Astrocyte (in vitro differentiated cells and primary cell): ENCODE measurements at regions not wholly inside any gene's neighbourhood (a gene's known extent, or its start where the extent isn't known, plus 50 kb on each side); places are given as distances from the start of the nearest gene placed in this dataset.

ENCODE experiments used
- DNase-seq: peaks from one replicate; pipeline ENCODE4 v3.0.0-alpha.2; 2010; ENCODE audit warnings: low read depth
- FAIRE-seq: peaks from 2 replicates; lab custom pipeline; 2011; peaks lifted over from hg19 to GRCh38; lab: Jason Lieb, UNC
- H2AFZ ChIP-seq: 2 replicates; pipeline ENCODE4 v1.6.0; 2012; ENCODE audit warnings: low read depth, low read length, inconsistent platforms
- H3K27ac ChIP-seq: 2 replicates; pipeline ENCODE4 v1.5.1; 2011; ENCODE audit warnings: low read depth, low read length, inconsistent platforms
- H3K27me3 ChIP-seq: 2 replicates; pipeline ENCODE4 v1.6.0; 2011; ENCODE audit warnings: low read length, inconsistent platforms; ENCODE audit not compliant: insufficient read depth
- H3K36me3 ChIP-seq: 2 replicates; pipeline ENCODE4 v1.5.1; 2011; ENCODE audit warnings: low read length, inconsistent platforms; ENCODE audit not compliant: insufficient read depth
- H3K4me1 ChIP-seq: 2 replicates; pipeline ENCODE4 v1.5.1; 2011; ENCODE audit warnings: low read length, inconsistent platforms; ENCODE audit not compliant: insufficient read depth
- H3K4me2 ChIP-seq: 2 replicates; pipeline ENCODE4 v1.6.0; 2012; ENCODE audit warnings: low read length, inconsistent platforms
- H3K4me3 ChIP-seq: 2 replicates; pipeline ENCODE4 v1.5.1; 2011; ENCODE audit warnings: low read depth, mild to moderate bottlenecking, low read length, inconsistent platforms; ENCODE audit not compliant: insufficient read depth
- H3K79me2 ChIP-seq: 2 replicates; pipeline ENCODE4 v1.6.0; 2012; ENCODE audit warnings: mild to moderate bottlenecking, low read length, inconsistent platforms; ENCODE audit not compliant: insufficient read depth
- H3K9ac ChIP-seq: 2 replicates; pipeline ENCODE4 v1.6.0; 2012; ENCODE audit warnings: mild to moderate bottlenecking, low read length, inconsistent platforms
- H3K9me3 ChIP-seq: 2 replicates; pipeline ENCODE4 v1.5.1; 2012; ENCODE audit warnings: low read depth, mild to moderate bottlenecking, low read length, inconsistent platforms; ENCODE audit not compliant: insufficient read depth
- H4K20me1 ChIP-seq: 2 replicates; pipeline ENCODE4 v1.6.0; 2012; ENCODE audit warnings: low read length, inconsistent platforms; ENCODE audit not compliant: insufficient read depth
- H3K27ac Mint-ChIP-seq: one replicate; pipeline ENCODE4 v1.8.0; 2021; ENCODE audit warnings: mild to moderate bottlenecking, mixed read lengths; ENCODE audit not compliant: unreplicated experiment
- H3K27me3 Mint-ChIP-seq: one replicate; pipeline ENCODE4 v1.8.0; 2021; ENCODE audit warnings: low read depth, mixed read lengths; ENCODE audit not compliant: unreplicated experiment
- H3K36me3 Mint-ChIP-seq: one replicate; pipeline ENCODE4 v1.8.0; 2021; ENCODE audit warnings: low read depth, mixed read lengths; ENCODE audit not compliant: unreplicated experiment
- H3K4me1 Mint-ChIP-seq: one replicate; pipeline ENCODE4 v1.8.0; 2021; ENCODE audit warnings: low read depth, mixed read lengths; ENCODE audit not compliant: unreplicated experiment
- H3K4me3 Mint-ChIP-seq: one replicate; pipeline ENCODE4 v1.8.0; 2021; ENCODE audit warnings: mild to moderate bottlenecking, moderate library complexity, mixed read lengths; ENCODE audit not compliant: unreplicated experiment
- H3K9me3 Mint-ChIP-seq: one replicate; pipeline ENCODE4 v1.8.0; 2021; ENCODE audit warnings: mild to moderate bottlenecking, mixed read lengths; ENCODE audit not compliant: unreplicated experiment
- CTCF ChIP-seq: IDR thresholded peaks from 2 replicates; pipeline ENCODE4 v1.5.1; 2011; ENCODE audit warnings: low read depth, mild to moderate bottlenecking, inconsistent platforms, low read length, moderate library complexity; ENCODE audit not compliant: insufficient read depth
- EZH2 ChIP-seq: IDR thresholded peaks from 2 replicates; pipeline ENCODE4 v1.6.1; 2012; ENCODE audit warnings: mild to moderate bottlenecking, low read length, inconsistent platforms; ENCODE audit not compliant: insufficient read depth

- no peak overlapping the region for H3K27ac ChIP-seq
- no peaks in the 10 kb centered on the region for H3K9me3 ChIP-seq
- no peak overlapping the region for H2AFZ ChIP-seq
- FAIRE-seq = no peak
- no peak overlapping the region for H3K9ac ChIP-seq
- no peaks in the 10 kb centered on the region for H4K20me1 ChIP-seq
- no peak overlapping the region for H3K4me2 ChIP-seq
- no peaks in the 10 kb centered on the region for H3K79me2 ChIP-seq
- no peak for TF ChIP-seq CTCF
- no peak for TF ChIP-seq EZH2
- H3K36me3 Mint-ChIP-seq = no peaks in the 10 kb centered on the region
- no peak overlapping the region for H3K27ac Mint-ChIP-seq
- H3K4me1 ChIP-seq = peaks cover 5% of the 10 kb centered on the region
- H3K4me3 Mint-ChIP-seq = no peak overlapping the region
- no peaks in the 10 kb centered on the region for H3K9me3 Mint-ChIP-seq
- DNase-seq = no peak
- no peaks in the 10 kb centered on the region for H3K36me3 ChIP-seq
- no peaks in the 10 kb centered on the region for H3K27me3 Mint-ChIP-seq
- H3K4me3 ChIP-seq = no peak overlapping the region
- no peaks in the 10 kb centered on the region for H3K27me3 ChIP-seq
- peaks cover 18% of the 10 kb centered on the region for H3K4me1 Mint-ChIP-seq
Measured at GRCh38 chr1:214125819-214126218, 138.0 kb downstream of the PROX1 start.

- peaks cover 5% of the 10 kb centered on the region for H3K4me1 ChIP-seq
- no peaks in the 10 kb centered on the region for H3K79me2 ChIP-seq
- Mint-ChIP-seq H3K27ac (no peak overlapping the region), H3K4me1 (peaks cover 18% of the 10 kb centered on the region), H3K9me3 (peaks cover 3% of the 10 kb centered on the region), H3K36me3 (no peaks in the 10 kb centered on the region), H3K27me3 (no peaks in the 10 kb centered on the region), H3K4me3 (no peak overlapping the region)
- no peak overlapping the region for H3K4me2 ChIP-seq
- no peak overlapping the region for H3K9ac ChIP-seq
- DNase-seq (no peak), FAIRE-seq (no peak)
- no peak overlapping the region for H3K4me3 ChIP-seq
- no peak overlapping the region for H2AFZ ChIP-seq
- H4K20me1 ChIP-seq = no peaks in the 10 kb centered on the region
- H3K27ac ChIP-seq = no peak overlapping the region
- no peaks in the 10 kb centered on the region for H3K9me3 ChIP-seq
- TF ChIP-seq CTCF (no peak), EZH2 (no peak)
- no peaks in the 10 kb centered on the region for H3K27me3 ChIP-seq
- no peaks in the 10 kb centered on the region for H3K36me3 ChIP-seq
Measured at GRCh38 chr1:214126697-214127146, 138.9 kb downstream of the PROX1 start.

- H3K27ac Mint-ChIP-seq = no peak overlapping the region
- no peaks in the 10 kb centered on the region for H3K36me3 Mint-ChIP-seq
- Histone ChIP-seq H2AFZ (no peak overlapping the region), H3K4me2 (no peak overlapping the region), H3K4me1 (peaks cover 5% of the 10 kb centered on the region), H3K9ac (no peak overlapping the region), H4K20me1 (no peaks in the 10 kb centered on the region), H3K27ac (no peak overlapping the region), H3K4me3 (no peak overlapping the region), H3K27me3 (no peaks in the 10 kb centered on the region), H3K9me3 (no peaks in the 10 kb centered on the region), H3K36me3 (no peaks in the 10 kb centered on the region), H3K79me2 (no peaks in the 10 kb centered on the region)
- peaks cover 3% of the 10 kb centered on the region for H3K9me3 Mint-ChIP-seq
- TF ChIP-seq EZH2 (no peak), CTCF (no peak)
- no peak for FAIRE-seq
- H3K27me3 Mint-ChIP-seq = peaks cover 3% of the 10 kb centered on the region
- peaks cover 18% of the 10 kb centered on the region for H3K4me1 Mint-ChIP-seq
- H3K4me3 Mint-ChIP-seq = no peak overlapping the region
- no peak for DNase-seq
Measured at GRCh38 chr1:214127705-214128104, 139.9 kb downstream of the PROX1 start.
